ENCODE measurements at regions not wholly inside any gene's neighbourhood (a gene's known extent, or its start where the extent isn't known, plus 50 kb on each side); places are given as distances from the start of the nearest gene placed in this dataset.

GRCh38 chr2:16568998-16569784 is 96.4 kb downstream of the CYRIA start:
- no peak for DNase-seq
- ATAC-seq, result peak; percentile 34 to 54

DNA sequence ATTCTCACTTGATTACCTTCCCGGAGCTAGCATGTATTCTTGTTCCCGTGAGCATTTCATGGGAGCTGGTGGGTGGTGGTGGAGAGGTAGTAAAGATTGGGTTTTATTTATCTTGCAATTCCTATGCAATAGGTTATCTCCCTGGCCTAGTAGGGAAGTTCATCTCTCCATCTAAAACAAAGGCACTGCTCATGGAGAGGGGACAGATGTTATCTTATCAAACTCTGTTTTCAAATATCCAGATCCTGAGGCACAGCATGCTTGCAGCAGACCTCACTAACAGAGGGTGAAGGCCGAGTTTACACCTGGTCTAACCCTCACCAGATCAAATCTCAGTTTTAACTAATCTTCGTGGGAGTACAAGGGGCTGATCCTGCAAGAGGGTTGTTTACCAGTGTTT is 98.9 kb downstream of the CYRIA start:
- no peak for ATAC-seq
- DNase-seq, result no peak

More at GRCh38 chr2:16568998-16569784, 96.4 kb downstream of the CYRIA start:
- intact Hi-C loops (cut with DNase I), result no loop called here

GRCh38 chr2:16565481-16565880 is 100.2 kb downstream of the CYRIA start:
- ATAC-seq, result no peak
- intact Hi-C loops (cut with DNase I), result no loop called here
- DNase-seq, result no peak

More for the DNA sequence above, 98.9 kb downstream of the CYRIA start:
- intact Hi-C loops (cut with DNase I), result no loop called here

DNA sequence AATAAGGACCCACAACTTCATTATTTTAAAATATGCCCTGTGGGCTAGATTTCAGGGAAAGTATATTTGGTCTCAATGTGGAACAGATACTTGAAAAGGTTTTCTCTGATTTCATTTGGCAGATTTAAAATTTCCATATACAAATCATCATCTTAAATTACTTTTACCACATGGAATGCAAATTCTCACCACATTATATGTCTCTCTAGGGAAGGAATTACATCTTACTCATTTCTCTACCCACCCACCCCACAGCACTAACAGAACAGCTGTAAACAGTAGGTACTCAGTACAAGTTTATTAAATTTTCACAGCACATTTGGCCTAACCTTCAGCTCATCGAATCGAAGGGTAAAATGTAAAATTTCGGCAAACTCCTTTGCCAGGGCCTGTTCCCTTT is 104.0 kb downstream of the CYRIA start:
- no peak for DNase-seq
- intact Hi-C loops (cut with DNase I), result no loop called here
- no peak for ATAC-seq

DNA sequence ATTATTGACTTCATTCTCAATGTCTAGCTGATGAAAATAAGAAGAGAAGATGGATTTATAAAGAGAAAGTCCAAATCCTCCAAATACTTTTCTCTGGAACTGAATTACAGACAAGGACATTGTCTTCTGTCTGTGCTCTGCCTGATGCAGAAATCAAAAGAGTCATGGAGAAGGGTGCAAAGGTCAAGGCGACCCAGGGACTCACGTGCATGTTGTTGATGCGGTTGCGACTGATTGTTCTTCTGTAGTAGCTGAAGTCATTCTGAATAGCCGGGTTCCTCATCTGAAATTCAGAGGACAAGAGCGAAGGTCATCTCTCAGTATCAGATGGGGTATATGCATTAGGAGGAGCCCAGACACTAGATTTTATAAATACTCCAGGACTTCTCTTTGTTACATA is 104.4 kb downstream of the CYRIA start:
- intact Hi-C loops (cut with DNase I), result no loop called here
- no peak for ATAC-seq
- no peak for DNase-seq

DNA sequence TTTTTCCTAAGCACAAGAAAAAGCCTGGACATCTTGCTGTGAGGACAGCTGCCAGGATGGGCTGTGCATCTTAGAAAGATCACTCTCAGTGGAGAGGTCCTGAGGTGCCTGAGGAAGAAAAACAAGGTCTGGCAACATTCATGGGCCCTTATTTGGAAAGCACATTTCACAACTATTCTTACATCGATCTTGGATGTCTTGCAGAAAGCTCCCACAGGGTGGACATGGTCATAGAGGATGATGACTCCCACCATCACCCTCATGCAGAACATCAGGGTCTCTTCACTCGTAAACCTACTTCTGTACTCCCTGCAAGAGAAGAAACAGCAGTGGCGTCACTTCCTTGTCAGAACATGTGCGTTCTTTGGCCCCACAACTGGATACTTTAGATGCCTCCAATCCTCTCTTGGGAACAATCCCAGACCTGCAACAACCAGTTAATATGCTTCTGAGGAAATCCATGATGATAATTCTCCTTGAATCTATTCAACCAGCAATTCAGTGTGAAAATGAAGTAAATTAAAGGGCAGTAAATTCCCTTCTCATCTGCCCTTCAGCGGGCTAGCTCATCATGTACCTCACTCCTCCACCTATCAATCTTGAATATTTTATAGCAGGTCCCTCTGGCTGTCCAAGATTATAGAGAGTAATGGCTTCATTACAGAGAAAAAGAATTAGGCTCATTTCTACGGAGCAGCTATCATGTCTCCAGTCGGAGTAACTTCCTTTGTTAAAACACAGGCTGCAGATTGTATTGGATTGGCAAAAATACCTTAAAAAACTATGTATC is 106.2 kb downstream of the CYRIA start:
- DNase-seq, result no peak
- ATAC-seq, result no peak

GRCh38 chr2:16554060-16554583 is 111.5 kb downstream of the CYRIA start:
- ATAC-seq (no peak), DNase-seq (no peak)
- intact Hi-C loops (cut with DNase I), result loop anchor here (5.0 kb wide), 2 partner anchors 53 to 203 kb away; no protein-coding TSS in a partner anchor

More for the DNA sequence above, 106.2 kb downstream of the CYRIA start:
- intact Hi-C loops (cut with DNase I), result no loop called here

- no peak for ATAC-seq
- peak; percentile 28 for DNase-seq
- intact Hi-C loops (cut with DNase I), result loop anchor here (1.0 to 5.0 kb wide), 3 partner anchors 54 to 204 kb away; no protein-coding TSS in a partner anchor
Measured at GRCh38 chr2:16553226-16553625, 112.4 kb downstream of the CYRIA start.

DNA sequence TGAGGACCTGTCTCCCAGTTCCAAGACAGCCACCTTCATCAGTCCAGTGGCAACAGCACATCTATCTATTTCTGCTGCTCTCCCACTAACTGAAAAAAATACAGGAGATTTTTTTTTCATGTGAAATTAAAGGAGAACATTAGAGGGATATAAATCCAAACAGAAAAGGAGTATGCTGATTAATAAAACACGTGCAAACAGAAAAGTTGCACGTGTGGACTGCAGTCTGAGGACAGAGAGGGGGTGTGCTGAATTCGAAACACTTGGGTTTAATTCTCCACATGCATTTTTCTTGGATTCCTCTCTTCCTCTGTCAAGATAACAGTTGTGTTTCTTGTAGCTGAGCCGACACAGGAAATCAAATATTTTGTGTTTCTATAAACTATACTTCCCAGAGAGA is 113.4 kb downstream of the CYRIA start:
- DNase-seq, result no peak
- intact Hi-C loops (cut with DNase I), result loop anchor here (5.0 kb wide), 2 partner anchors 55 to 205 kb away; no protein-coding TSS in a partner anchor
- ATAC-seq, result no peak

GRCh38 chr2:16548036-16548435 is 117.6 kb downstream of the CYRIA start:
- no peak for DNase-seq
- intact Hi-C loops (cut with DNase I), result no loop called here
- no peak for ATAC-seq

GRCh38 chr2:16546128-16546754 is 119.4 kb downstream of the CYRIA start:
- ATAC-seq, result peak in 1 of 2 donors; percentile 46
- intact Hi-C loops (cut with DNase I), result no loop called here
- DNase-seq, result no peak

DNA sequence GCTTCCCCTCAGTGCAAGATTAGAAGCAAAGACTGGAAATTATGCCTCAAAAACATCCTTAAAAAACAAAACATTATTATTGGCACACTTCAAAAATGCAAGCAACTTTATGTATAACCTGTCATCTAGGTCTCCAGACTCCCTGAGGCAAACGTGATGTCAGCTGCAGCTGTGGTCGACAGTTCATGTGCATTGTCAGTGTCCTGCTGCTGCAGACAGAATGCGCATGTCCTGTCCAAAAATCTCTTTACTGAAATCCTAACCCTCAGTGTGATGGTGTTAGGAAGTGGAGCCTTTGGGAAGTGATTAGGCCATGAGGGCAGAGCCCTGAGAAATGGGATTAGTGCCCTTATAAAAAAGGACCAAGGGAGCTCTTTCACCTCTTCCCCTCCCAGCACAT is 126.9 kb downstream of the CYRIA start:
- no peak for ATAC-seq
- intact Hi-C loops (cut with DNase I), result no loop called here
- no peak for DNase-seq

DNA sequence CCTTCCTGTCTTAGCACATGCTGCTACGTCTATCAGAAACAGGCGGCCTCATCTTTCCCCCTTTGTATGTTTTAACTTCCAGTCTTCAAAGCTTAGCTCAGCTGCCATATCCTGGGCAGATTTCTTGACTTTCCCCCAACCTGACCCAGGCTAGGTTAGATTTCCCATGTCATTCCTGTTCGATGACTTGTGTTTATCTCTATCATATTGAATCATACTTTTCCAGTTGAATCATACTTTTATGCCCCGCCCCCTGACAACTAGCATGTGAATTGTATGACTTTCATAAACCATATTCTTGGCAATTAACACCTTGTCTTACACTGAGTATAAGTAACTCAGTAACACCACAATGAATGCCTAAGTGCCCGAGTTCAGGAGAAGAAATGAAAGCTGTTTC is 128.3 kb downstream of the CYRIA start:
- DNase-seq (no peak), ATAC-seq (no peak)
- intact Hi-C loops (cut with DNase I), result no loop called here

- intact Hi-C loops (cut with DNase I), result no loop called here
- ATAC-seq, result no peak
- DNase-seq, result no peak
Measured at GRCh38 chr2:16526193-16526592, 139.4 kb downstream of the CYRIA start.

- no peak for DNase-seq
- no peak for ATAC-seq
- intact Hi-C loops (cut with DNase I), result no loop called here
Measured at GRCh38 chr2:16525265-16525887, 140.3 kb downstream of the CYRIA start.

GRCh38 chr2:16523711-16524110 is 141.9 kb downstream of the CYRIA start:
- no peak for ATAC-seq
- intact Hi-C loops (cut with DNase I), result no loop called here

GRCh38 chr2:16522031-16522831 is 143.4 kb downstream of the CYRIA start:
- ATAC-seq, result no peak
- DNase-seq, result no peak
- intact Hi-C loops (cut with DNase I), result no loop called here

More at GRCh38 chr2:16523711-16524110, 141.9 kb downstream of the CYRIA start:
- no peak for DNase-seq

DNA sequence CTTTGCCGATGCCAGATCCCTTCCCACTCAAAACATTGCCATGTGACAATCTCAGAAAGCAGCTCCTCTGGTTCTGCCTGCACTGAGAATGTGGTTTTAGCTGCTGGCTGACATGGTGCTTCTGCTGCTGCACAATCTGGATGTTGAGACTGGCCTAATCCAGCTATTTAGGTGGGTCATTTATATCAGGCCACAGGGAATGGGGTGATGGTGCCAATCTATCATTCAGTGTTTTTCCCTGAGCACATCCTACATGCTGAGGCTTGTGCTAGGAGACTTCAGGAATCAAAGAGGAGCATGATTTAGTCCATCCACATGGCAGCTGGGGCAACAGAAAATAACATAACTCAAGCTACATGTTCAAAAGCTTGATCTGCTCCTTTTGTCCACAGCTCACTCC is 144.7 kb downstream of the CYRIA start:
- DNase-seq (no peak), ATAC-seq (no peak)
- intact Hi-C loops (cut with DNase I), result no loop called here

Measured in left cardiac atrium (tissue), 4 donors.